SK-N-SH (cell line): ENCODE measurements at regions not wholly inside any gene's neighbourhood (a gene's known extent, or its start where the extent isn't known, plus 50 kb on each side); places are given as distances from the start of the nearest gene placed in this dataset.

ENCODE experiments used
- CTCF ChIA-PET: fragments of 300-600, 350-600 bp; formaldehyde crosslinking; extraction: SDS; loops from one replicate; lab custom pipeline; 2021; lab: Yijun Ruan, JAX
- POLR2A ChIA-PET: fragments of 350-600 bp; sonication (Branson Sonifier 250); formaldehyde crosslinking; extraction: SDS; loops from one replicate; lab custom pipeline; 2020; ENCODE audit warnings: antibody characterized with exemption, inconsistent platforms; lab: Yijun Ruan, JAX
- DNase-seq: peaks from one replicate; pipeline ENCODE4 v3.0.0; 2012
- H2AFZ ChIP-seq: fragments of 200-600 bp; sonication (generic); 2 replicates; pipeline ENCODE4 v1.8.1; 2016; ENCODE audit warnings: antibody characterized with exemption, mild to moderate bottlenecking, low read depth
- H3F3A ChIP-seq: fragments of 200-600 bp; sonication (generic); replicated peaks from 2 replicates; pipeline ENCODE3; 2016; ENCODE audit warnings: antibody characterized with exemption, mild to moderate bottlenecking; ENCODE audit not compliant: insufficient read depth
- H3K27ac ChIP-seq, 2 experiments: fragments of 200-500 bp in 1 of 2; fragments of 200-600 bp in 1 of 2; sonication (Bioruptor generic) in 1 of 2; sonication (generic), shearing (Covaris generic) in 1 of 2; 2 replicates each; pipeline versions ENCODE4 v1.5.1 to v1.6.1; 2014 to 2016; ENCODE audit warnings: low read depth in 2 of 2, inconsistent platforms in 1 of 2, low read length in 1 of 2, mild to moderate bottlenecking in 1 of 2, mixed read lengths in 1 of 2
- H3K27me3 ChIP-seq: fragments of 200-600 bp; sonication (generic), shearing (Covaris generic); 2 replicates; pipeline ENCODE4 v1.6.1; 2016; ENCODE audit warnings: mixed run types; ENCODE audit not compliant: insufficient read depth
- H3K36me3 ChIP-seq, 2 experiments: fragments of 200-500 bp in 1 of 2; fragments of 200-600 bp in 1 of 2; sonication (Bioruptor generic) in 1 of 2; sonication (generic) in 1 of 2; replicated peaks in 1 of 2; 2 replicates each; pipeline versions ENCODE3 to v1.5.1; 2014 to 2016; ENCODE audit warnings: low read length in 1 of 2, mild to moderate bottlenecking in 1 of 2; ENCODE audit not compliant: insufficient read depth in 2 of 2, control insufficient read depth in 1 of 2
- H3K4me1 ChIP-seq, 2 experiments: fragments of 200-500 bp in 1 of 2; fragments of 200-600 bp in 1 of 2; sonication (Bioruptor generic) in 1 of 2; sonication (generic), shearing (Covaris generic) in 1 of 2; 2 replicates each; pipeline versions ENCODE4 v1.5.1 to v1.6.1; 2014 to 2016; ENCODE audit warnings: low read depth in 1 of 2, low read length in 1 of 2, mixed run types in 1 of 2; ENCODE audit not compliant: insufficient read depth in 2 of 2, control insufficient read depth in 1 of 2
- H3K4me2 ChIP-seq: fragments of 200-600 bp; sonication (generic), shearing (Covaris generic); 2 replicates; pipeline ENCODE4 v1.6.1; 2017; ENCODE audit warnings: mixed run types
- H3K4me3 ChIP-seq, 2 experiments: fragments of 200-500 bp in 1 of 2; fragments of 200-600 bp in 1 of 2; sonication (Bioruptor generic) in 1 of 2; sonication (generic), shearing (Covaris generic) in 1 of 2; 2 replicates each; pipeline versions ENCODE4 v1.5.1 to v1.8.1; 2014 to 2016; ENCODE audit warnings: low read depth in 2 of 2, inconsistent platforms in 1 of 2, low read length in 1 of 2, mild to moderate bottlenecking in 1 of 2, mixed read lengths in 1 of 2, moderate library complexity in 1 of 2
- H3K79me2 ChIP-seq: fragments of 200-600 bp; sonication (generic); 2 replicates; pipeline ENCODE4 v1.8.1; 2017; ENCODE audit warnings: mild to moderate bottlenecking; ENCODE audit not compliant: insufficient read depth
- H3K9ac ChIP-seq: fragments of 200-600 bp; sonication (generic); 2 replicates; pipeline ENCODE4 v1.6.1; 2017; ENCODE audit warnings: mixed run types
- H3K9me2 ChIP-seq: fragments of 200-600 bp; sonication (generic); 2 replicates; pipeline ENCODE4 v1.6.1; 2017; ENCODE audit warnings: mixed run types
- H3K9me3 ChIP-seq: fragments of 200-600 bp; sonication (generic); 2 replicates; pipeline ENCODE4 v1.6.1; 2017; ENCODE audit warnings: mixed run types, mild to moderate bottlenecking, moderate library complexity
- H4K20me1 ChIP-seq: fragments of 200-600 bp; sonication (generic); 2 replicates; pipeline ENCODE4 v1.6.1; 2017; ENCODE audit warnings: mild to moderate bottlenecking, mixed run types; ENCODE audit not compliant: insufficient read depth
- CHD2 ChIP-seq: fragments of 150-350 bp; IDR thresholded peaks from 2 replicates; pipeline ENCODE4 v1.6.1; 2018; ENCODE audit warnings: low read length; ENCODE audit not compliant: partially characterized antibody
- ELF1 ChIP-seq: IDR thresholded peaks from 2 replicates; pipeline ENCODE4 v1.4.0; 2012
- EP300 ChIP-seq, 2 experiments: IDR thresholded peaks; 2 replicates each; pipeline versions ENCODE4 v1.4.0 to v1.6.1; 2012; ENCODE audit warnings: borderline replicate concordance in 1 of 2, low read depth in 1 of 2, low read length in 1 of 2
- EZH2phosphoT487 ChIP-seq: fragments of 200-600 bp; sonication (generic); IDR thresholded peaks from 2 replicates; pipeline ENCODE4 v1.6.1; 2017; ENCODE audit warnings: low read depth, mixed run types, mild to moderate bottlenecking, antibody characterized with exemption, moderate library complexity, borderline replicate concordance
- FOSL2 ChIP-seq: IDR thresholded peaks from 2 replicates; pipeline ENCODE4 v1.4.0; 2012; ENCODE audit warnings: low read depth, mild to moderate bottlenecking, moderate library complexity, borderline replicate concordance
- FOXJ3 ChIP-seq: sonication (generic); formaldehyde crosslinking; IDR thresholded peaks from 2 replicates; pipeline ENCODE4 v1.5.1; 2020; ENCODE audit warnings: mild to moderate bottlenecking, missing genetic modification reagents
- GABPA ChIP-seq: IDR thresholded peaks from 2 replicates; pipeline ENCODE4 v1.4.0; 2012; ENCODE audit warnings: low read depth, mild to moderate bottlenecking
- JUND ChIP-seq: IDR thresholded peaks from 2 replicates; pipeline ENCODE4 v1.4.0; 2012
- NFIC ChIP-seq: IDR thresholded peaks from 2 replicates; pipeline ENCODE4 v1.4.0; 2012; ENCODE audit warnings: borderline replicate concordance
- NRF1 ChIP-seq: IDR thresholded peaks from 2 replicates; pipeline ENCODE4 v1.6.1; 2012; ENCODE audit warnings: low read depth, mild to moderate bottlenecking, low read length
- RAD21 ChIP-seq: IDR thresholded peaks from 2 replicates; pipeline ENCODE4 v1.6.1; 2012; ENCODE audit warnings: mild to moderate bottlenecking, low read length
- RCOR1 ChIP-seq: fragments of 150-350 bp; IDR thresholded peaks from 2 replicates; pipeline ENCODE4 v1.6.1; 2017; ENCODE audit warnings: antibody characterized with exemption, low read length
- RXRA ChIP-seq: IDR thresholded peaks from 2 replicates; pipeline ENCODE4 v1.4.0; 2012; ENCODE audit warnings: low read depth, mild to moderate bottlenecking, borderline replicate concordance
- SMC3 ChIP-seq: IDR thresholded peaks from 2 replicates; pipeline ENCODE4 v1.6.1; 2012; ENCODE audit warnings: low read depth, low read length, improper control_type of control experiment
- TEAD4 ChIP-seq: IDR thresholded peaks from 2 replicates; pipeline ENCODE4 v1.4.0; 2012; ENCODE audit warnings: mild to moderate bottlenecking, borderline replicate concordance; ENCODE audit not compliant: insufficient read depth
- WGBS: methylation state at CpG from one replicate; pipeline ENCODE4 v1.1.6; 2017; ENCODE audit warnings: low lambda C conversion rate; 5-methylcytosine and 5-hydroxymethylcytosine counted together
- TF ChIP-seq, protein P1 (sequence below): IDR thresholded peaks from 2 replicates; pipeline ENCODE4 v1.6.1; 2012; ENCODE audit warnings: mild to moderate bottlenecking, low read depth, low read length, moderate library complexity
- TF ChIP-seq, protein P2 (sequence below): IDR thresholded peaks from 2 replicates; pipeline ENCODE4; 2012
- TF ChIP-seq, protein P3 (sequence below): IDR thresholded peaks from 2 replicates; pipeline ENCODE4 v1.4.0; 2012; ENCODE audit warnings: low read depth, borderline replicate concordance

DNA sequence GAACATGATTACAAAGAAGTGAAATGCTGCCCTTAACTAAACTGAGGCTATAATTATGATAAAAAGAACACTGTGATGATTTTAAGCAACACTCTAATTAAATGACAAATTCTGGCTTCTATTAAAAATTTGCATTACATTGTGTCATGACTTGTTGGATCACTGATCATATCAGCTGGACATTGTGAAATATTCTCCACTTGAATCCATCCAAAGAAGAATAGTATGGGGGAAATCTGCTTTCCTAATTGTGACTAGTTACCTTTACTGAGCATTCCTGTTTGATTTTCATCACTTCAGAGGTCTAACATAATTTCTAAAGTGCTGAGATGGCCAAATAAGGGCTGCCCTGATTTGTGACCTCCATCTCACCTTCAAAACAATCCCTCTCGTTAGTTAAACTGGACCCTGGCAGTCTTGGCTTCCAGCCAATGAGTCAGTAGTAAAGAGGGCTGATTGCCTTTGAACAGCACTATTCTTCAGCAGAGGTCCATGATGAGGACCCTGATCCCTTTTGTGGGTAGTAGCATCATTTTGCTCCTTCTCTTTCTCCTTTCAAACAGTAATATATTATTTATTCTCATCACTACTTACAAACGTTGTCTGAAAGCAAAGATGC, 53.5 kb upstream of the LEKR1 start:
- H3K9me3 ChIP-seq: no peaks in the 10 kb centered on the region
- no peaks in the 10 kb centered on the region for H3K36me3 ChIP-seq
- no peaks in the 10 kb centered on the region for H3K79me2 ChIP-seq
- DNase-seq: no peak
- no peaks in the 10 kb centered on the region; the same call in 1 of the 2 replicates for H3K9me2 ChIP-seq
- H3K9ac ChIP-seq: no peak overlapping the region
- no peak overlapping the region for H3K27ac ChIP-seq
- H4K20me1 ChIP-seq: no peaks in the 10 kb centered on the region
- H3K4me2 ChIP-seq: no peak overlapping the region
- ChIA-PET POLR2A (no interaction called here), CTCF (no interaction called here)
- H3F3A ChIP-seq: peaks cover 4% of the 10 kb centered on the region
- TF ChIP-seq NFIC (peak; percentile 71), NRF1 (no peak)
- 28% methylated on average over 2 of the region's 2 CpGs for WGBS
- no peaks in the 10 kb centered on the region for H3K27me3 ChIP-seq
- no peak overlapping the region for H2AFZ ChIP-seq
- peaks cover 0 to 4% of the 10 kb centered on the region in 2 experiments; a peak in 3 of 4 replicates for H3K4me1 ChIP-seq
- no peak overlapping the region for H3K4me3 ChIP-seq

DNA sequence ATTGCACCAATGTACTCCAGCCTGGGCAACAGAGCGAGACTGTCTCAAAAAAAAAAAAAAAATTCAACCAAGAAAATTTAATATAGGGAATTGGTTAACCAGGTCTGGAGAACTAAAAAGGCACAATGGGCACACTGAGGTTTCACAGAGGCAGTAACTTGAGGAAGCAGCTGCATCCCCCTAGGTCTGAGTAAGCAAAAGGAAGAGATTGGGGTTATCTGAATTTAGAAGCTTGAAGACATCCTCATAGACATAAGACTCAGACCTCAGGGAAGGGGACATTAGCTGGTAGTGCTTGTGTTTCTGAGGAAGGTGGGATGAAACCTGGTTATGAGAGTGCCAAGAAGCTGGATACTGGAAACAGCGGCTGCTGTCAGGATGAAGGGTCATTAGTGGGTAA, 50.1 kb upstream of the LEKR1 start:
- H3K9ac ChIP-seq: no peak overlapping the region
- peaks cover 4% of the 10 kb centered on the region for H3F3A ChIP-seq
- 98% methylated on average over 2 of the region's 2 CpGs for WGBS
- no peak overlapping the region for H3K4me3 ChIP-seq
- POLR2A ChIA-PET: no interaction called here
- no peaks in the 10 kb centered on the region for H3K9me3 ChIP-seq
- CTCF ChIA-PET: interaction anchor here (1.0 to 1.3 kb wide), 2 partner anchors 14 to 101 kb away, joined by 3 read pairs; partner anchors contain the start of gene TIPARP
- H3K27me3 ChIP-seq: no peaks in the 10 kb centered on the region
- H3K4me1 ChIP-seq: peaks cover 0 to 4% of the 10 kb centered on the region in 2 experiments; a peak in 2 of 4 replicates
- no peak overlapping the region for H2AFZ ChIP-seq
- no peak overlapping the region for H3K4me2 ChIP-seq
- no peaks in the 10 kb centered on the region for H3K36me3 ChIP-seq
- no peak for DNase-seq
- no peak overlapping the region for H3K27ac ChIP-seq
- H3K9me2 ChIP-seq: no peaks in the 10 kb centered on the region; the same call in 1 of the 2 replicates
- TF ChIP-seq RAD21 (no peak), NRF1 (no peak), RCOR1 (no peak), TEAD4 (no peak), FOSL2 (no peak), RXRA (no peak), EP300 (IDR thresholded peaks at IDR 0.05; ENCODE audit: borderline replicate concordance in 1 of 2, low read depth in 1 of 2, low read length in 1 of 2) (no peak), EZH2phosphoT487 (no peak), GABPA (no peak), SMC3 (no peak), JUND (no peak), ELF1 (no peak), FOXJ3 (CRISPR knock-in tag) (no peak), CHD2 (no peak)
- TF ChIP-seq, protein P1, sequence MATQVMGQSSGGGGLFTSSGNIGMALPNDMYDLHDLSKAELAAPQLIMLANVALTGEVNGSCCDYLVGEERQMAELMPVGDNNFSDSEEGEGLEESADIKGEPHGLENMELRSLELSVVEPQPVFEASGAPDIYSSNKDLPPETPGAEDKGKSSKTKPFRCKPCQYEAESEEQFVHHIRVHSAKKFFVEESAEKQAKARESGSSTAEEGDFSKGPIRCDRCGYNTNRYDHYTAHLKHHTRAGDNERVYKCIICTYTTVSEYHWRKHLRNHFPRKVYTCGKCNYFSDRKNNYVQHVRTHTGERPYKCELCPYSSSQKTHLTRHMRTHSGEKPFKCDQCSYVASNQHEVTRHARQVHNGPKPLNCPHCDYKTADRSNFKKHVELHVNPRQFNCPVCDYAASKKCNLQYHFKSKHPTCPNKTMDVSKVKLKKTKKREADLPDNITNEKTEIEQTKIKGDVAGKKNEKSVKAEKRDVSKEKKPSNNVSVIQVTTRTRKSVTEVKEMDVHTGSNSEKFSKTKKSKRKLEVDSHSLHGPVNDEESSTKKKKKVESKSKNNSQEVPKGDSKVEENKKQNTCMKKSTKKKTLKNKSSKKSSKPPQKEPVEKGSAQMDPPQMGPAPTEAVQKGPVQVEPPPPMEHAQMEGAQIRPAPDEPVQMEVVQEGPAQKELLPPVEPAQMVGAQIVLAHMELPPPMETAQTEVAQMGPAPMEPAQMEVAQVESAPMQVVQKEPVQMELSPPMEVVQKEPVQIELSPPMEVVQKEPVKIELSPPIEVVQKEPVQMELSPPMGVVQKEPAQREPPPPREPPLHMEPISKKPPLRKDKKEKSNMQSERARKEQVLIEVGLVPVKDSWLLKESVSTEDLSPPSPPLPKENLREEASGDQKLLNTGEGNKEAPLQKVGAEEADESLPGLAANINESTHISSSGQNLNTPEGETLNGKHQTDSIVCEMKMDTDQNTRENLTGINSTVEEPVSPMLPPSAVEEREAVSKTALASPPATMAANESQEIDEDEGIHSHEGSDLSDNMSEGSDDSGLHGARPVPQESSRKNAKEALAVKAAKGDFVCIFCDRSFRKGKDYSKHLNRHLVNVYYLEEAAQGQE: no peak
- TF ChIP-seq, protein P2, sequence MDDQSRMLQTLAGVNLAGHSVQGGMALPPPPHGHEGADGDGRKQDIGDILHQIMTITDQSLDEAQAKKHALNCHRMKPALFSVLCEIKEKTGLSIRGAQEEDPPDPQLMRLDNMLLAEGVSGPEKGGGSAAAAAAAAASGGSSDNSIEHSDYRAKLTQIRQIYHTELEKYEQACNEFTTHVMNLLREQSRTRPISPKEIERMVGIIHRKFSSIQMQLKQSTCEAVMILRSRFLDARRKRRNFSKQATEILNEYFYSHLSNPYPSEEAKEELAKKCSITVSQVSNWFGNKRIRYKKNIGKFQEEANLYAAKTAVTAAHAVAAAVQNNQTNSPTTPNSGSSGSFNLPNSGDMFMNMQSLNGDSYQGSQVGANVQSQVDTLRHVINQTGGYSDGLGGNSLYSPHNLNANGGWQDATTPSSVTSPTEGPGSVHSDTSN: no peak
- TF ChIP-seq, protein P3, sequence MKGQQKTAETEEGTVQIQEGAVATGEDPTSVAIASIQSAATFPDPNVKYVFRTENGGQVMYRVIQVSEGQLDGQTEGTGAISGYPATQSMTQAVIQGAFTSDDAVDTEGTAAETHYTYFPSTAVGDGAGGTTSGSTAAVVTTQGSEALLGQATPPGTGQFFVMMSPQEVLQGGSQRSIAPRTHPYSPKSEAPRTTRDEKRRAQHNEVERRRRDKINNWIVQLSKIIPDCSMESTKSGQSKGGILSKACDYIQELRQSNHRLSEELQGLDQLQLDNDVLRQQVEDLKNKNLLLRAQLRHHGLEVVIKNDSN: no peak
- no peaks in the 10 kb centered on the region for H3K79me2 ChIP-seq
- no peaks in the 10 kb centered on the region for H4K20me1 ChIP-seq
